Breast epithelium (tissue), 3 donors: ENCODE measurements at regions not wholly inside any gene's neighbourhood (a gene's known extent, or its start where the extent isn't known, plus 50 kb on each side); places are given as distances from the start of the nearest gene placed in this dataset.

Experiments
- CTCF ChIP-seq, 3 donors: fragments of 450-650 bp; IDR thresholded peaks; one replicate each; pipeline ENCODE4 v1.5.1; 2016 to 2017; ENCODE audit warnings: antibody characterized with exemption in 3 of 3, mild to moderate bottlenecking in 3 of 3, moderate library complexity in 3 of 3
- POLR2A ChIP-seq: fragments of 450-650 bp; IDR thresholded peaks from one replicate; pipeline ENCODE4 v1.6.1; 2016; ENCODE audit warnings: antibody characterized with exemption, mild to moderate bottlenecking, moderate library complexity
- POLR2AphosphoS5 ChIP-seq, 3 donors: sonication (generic); formaldehyde crosslinking; IDR thresholded peaks; one replicate each; pipeline ENCODE4 v1.6.1; 2017; ENCODE audit warnings: antibody characterized with exemption in 3 of 3

DNA sequence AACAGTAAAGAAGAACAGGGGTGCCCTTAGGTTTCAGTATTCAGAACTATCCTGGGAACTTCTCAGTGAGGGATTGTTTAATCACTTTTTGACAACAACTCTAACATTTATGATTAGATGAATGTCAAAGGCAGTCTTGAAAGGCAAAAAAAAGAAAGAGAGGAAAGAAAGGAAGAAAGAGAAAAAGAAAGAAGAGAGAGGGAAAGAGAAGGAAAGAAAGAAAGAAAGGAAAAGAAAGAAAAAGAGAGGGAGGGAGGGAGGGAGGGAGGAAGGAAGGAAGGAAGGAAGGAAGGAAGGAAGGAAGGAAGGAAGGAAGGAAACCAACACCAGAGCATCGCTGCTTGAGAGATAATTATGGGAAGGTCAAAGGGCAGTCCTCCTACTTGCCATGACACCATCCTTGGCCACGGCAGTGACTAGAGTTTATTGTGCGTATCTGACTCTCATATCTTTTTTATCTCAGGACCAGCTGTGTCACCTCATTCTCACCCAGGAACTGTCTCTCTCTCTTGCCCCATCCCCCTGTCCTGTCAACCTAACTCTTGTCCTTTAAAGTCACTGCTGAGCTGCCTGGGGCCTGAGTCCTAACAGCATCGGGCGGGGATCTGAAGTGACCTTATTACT is 96.8 kb upstream of the ATXN1 start:
- TF ChIP-seq CTCF (IDR thresholded peaks at IDR 0.05): no peak
- no peak for TF ChIP-seq POLR2A
- no peak for TF ChIP-seq POLR2AphosphoS5 (IDR thresholded peaks at IDR 0.05)
